A673 (cell line): ENCODE measurements at regions not wholly inside any gene's neighbourhood (a gene's known extent, or its start where the extent isn't known, plus 50 kb on each side); places are given as distances from the start of the nearest gene placed in this dataset.
"Not testable (repeated sequence)": the region's sequence is repeated elsewhere in the genome, so short reads cannot be mapped to it uniquely, and the experiment has no call there.

ENCODE experiments used
- EZH2 ChIP-seq: fragments of 200-600 bp; sonication (generic); IDR thresholded peaks from 2 replicates; pipeline ENCODE4 v1.6.1; 2017; ENCODE audit warnings: borderline replicate concordance, low read depth, mild to moderate bottlenecking, mixed read lengths, antibody characterized with exemption, low read length; ENCODE audit not compliant: poor library complexity, severe bottlenecking
- TF ChIP-seq, protein P1 (sequence below): fragments of 300-800, 200-600 bp; sonication (generic); conservative IDR thresholded peaks from 2 replicates; pipeline ENCODE4 v1.5.1; 2017; ENCODE audit warnings: low read depth, mild to moderate bottlenecking, antibody characterized with exemption, low read length, moderate library complexity, mixed read lengths

DNA sequence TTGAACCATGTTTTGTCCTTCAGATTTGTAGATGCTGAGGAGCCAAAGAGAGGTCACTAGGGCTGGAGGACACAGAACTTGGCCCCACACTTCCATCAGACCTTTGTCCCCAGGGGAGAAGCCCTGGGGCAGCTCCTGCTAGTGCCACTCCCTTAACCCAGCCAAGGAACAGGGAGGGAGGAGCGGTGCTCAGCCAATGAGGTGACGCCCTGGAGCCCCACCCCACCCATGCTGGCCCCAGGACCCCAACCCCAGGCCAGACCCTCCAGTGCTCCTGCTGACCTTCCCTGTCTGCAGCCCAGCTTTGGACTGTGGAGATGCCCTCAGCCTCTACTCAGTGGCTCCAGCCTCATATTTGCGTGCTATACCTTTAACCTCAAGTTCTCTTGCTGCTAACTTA is 1951.9 kb downstream of the FOXD4L5 start:
- TF ChIP-seq, protein P1, sequence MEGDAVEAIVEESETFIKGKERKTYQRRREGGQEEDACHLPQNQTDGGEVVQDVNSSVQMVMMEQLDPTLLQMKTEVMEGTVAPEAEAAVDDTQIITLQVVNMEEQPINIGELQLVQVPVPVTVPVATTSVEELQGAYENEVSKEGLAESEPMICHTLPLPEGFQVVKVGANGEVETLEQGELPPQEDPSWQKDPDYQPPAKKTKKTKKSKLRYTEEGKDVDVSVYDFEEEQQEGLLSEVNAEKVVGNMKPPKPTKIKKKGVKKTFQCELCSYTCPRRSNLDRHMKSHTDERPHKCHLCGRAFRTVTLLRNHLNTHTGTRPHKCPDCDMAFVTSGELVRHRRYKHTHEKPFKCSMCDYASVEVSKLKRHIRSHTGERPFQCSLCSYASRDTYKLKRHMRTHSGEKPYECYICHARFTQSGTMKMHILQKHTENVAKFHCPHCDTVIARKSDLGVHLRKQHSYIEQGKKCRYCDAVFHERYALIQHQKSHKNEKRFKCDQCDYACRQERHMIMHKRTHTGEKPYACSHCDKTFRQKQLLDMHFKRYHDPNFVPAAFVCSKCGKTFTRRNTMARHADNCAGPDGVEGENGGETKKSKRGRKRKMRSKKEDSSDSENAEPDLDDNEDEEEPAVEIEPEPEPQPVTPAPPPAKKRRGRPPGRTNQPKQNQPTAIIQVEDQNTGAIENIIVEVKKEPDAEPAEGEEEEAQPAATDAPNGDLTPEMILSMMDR = not testable (repeated sequence)
- not testable (repeated sequence) for TF ChIP-seq EZH2
